OCI-LY3 (cell line): ENCODE measurements at regions not wholly inside any gene's neighbourhood (a gene's known extent, or its start where the extent isn't known, plus 50 kb on each side); places are given as distances from the start of the nearest gene placed in this dataset.

Source experiments
- CTCF ChIP-seq: fragments of 200-600, 300-600 bp; sonication (generic); IDR thresholded peaks from 2 replicates; pipeline ENCODE4 v1.5.1; 2014; ENCODE audit warnings: antibody characterized with exemption, low read length, low read depth
- EZH2phosphoT487 ChIP-seq: fragments of 200-600 bp; shearing (Covaris generic); IDR thresholded peaks from 2 replicates; pipeline ENCODE4 v1.6.1; 2018; ENCODE audit warnings: antibody characterized with exemption, mixed run types, low read depth

GRCh38 chr4:138910914-138911336 is 104.7 kb upstream of the NOCT start:
- TF ChIP-seq EZH2phosphoT487 (no peak), CTCF (no peak)
